ENCODE measurements at regions not wholly inside any gene's neighbourhood (a gene's known extent, or its start where the extent isn't known, plus 50 kb on each side); places are given as distances from the start of the nearest gene placed in this dataset.

- H4K8ac ChIP-seq (ENCODE audit: extremely low read depth, insufficient read depth, low read length) = no peak overlapping the region
- no peaks in the 10 kb centered on the region for H4K20me1 ChIP-seq (replicated peaks in 1 of 2; ENCODE audit: control insufficient read depth in 1 of 2, insufficient read depth in 2 of 2, low read length in 2 of 2)
- no peak overlapping the region for H3K14ac ChIP-seq (ENCODE audit: insufficient read length)
- no peak overlapping the region for H4K5ac ChIP-seq (ENCODE audit: insufficient read length, low read depth, low read length)
- POLR2A ChIA-PET (ENCODE audit: partially characterized antibody) = no interaction called here
- peaks cover 0 to 1% (median 0%) of the 10 kb centered on the region in 4 experiments; a peak in 1 of 7 replicates for H3K27me3 ChIP-seq (replicated peaks in 1 of 4; ENCODE audit: control insufficient read depth in 3 of 4, extremely low read depth in 1 of 4, insufficient read depth in 3 of 4, low read length in 3 of 4)
- no peak overlapping the region for H3K23ac ChIP-seq (ENCODE audit: insufficient read length)
- H3K23me2 ChIP-seq (ENCODE audit: low read depth, low read length) = no peaks in the 10 kb centered on the region
- H3K79me2 ChIP-seq (ENCODE audit: control insufficient read depth in 1 of 2, insufficient read depth in 2 of 2, low read length in 2 of 2) = no peaks in the 10 kb centered on the region
- H2AFZ ChIP-seq (ENCODE audit: low read length) = no peak overlapping the region
- H2BK120ac ChIP-seq (replicated peaks; ENCODE audit: low read depth, low read length) = no peak overlapping the region
- no peak overlapping the region for H2BK20ac ChIP-seq (ENCODE audit: low read length)
- no peaks in the 10 kb centered on the region for H3K36me3 ChIP-seq (ENCODE audit: control insufficient read depth in 2 of 4, insufficient read depth in 4 of 4, low read length in 3 of 4)
- no peaks in the 10 kb centered on the region for H3K4me1 ChIP-seq (replicated peaks in 1 of 4; ENCODE audit: control insufficient read depth in 3 of 4, insufficient read depth in 4 of 4, low read length in 3 of 4)
- 77% methylated on average over 6 of the region's 6 CpGs; no CpG with 5 or more reads in 1 of the 2 experiments for WGBS, 2 experiments (ENCODE audit: extremely low coverage in 1 of 2, insufficient coverage in 1 of 2, insufficient read length in 1 of 2, insufficient replicate concordance in 2 of 2, low coverage in 1 of 2, low lambda C conversion rate in 2 of 2, missing lambda C conversion rate in 1 of 2)
- H3K27ac ChIP-seq (ENCODE audit: low read depth, low read length) = no peak overlapping the region
- H2AK5ac ChIP-seq (ENCODE audit: low read depth, low read length) = no peak overlapping the region
- no peak overlapping the region for H3K4me2 ChIP-seq (ENCODE audit: insufficient read depth in 1 of 2, low read depth in 2 of 2, low read length in 2 of 2)
- no peak overlapping the region for H3K56ac ChIP-seq (replicated peaks; ENCODE audit: insufficient read length, low read depth, low read length)
- H2BK5ac ChIP-seq (ENCODE audit: low read depth, low read length) = no peak overlapping the region
- DNase-seq (ENCODE audit: low read depth in 1 of 2, low spot score in 2 of 2) (no peak), FAIRE-seq (no peak)
- no peak overlapping the region for H3K18ac ChIP-seq (ENCODE audit: extremely low read depth, low read length)
- no peak overlapping the region for H3K4ac ChIP-seq (replicated peaks; ENCODE audit: insufficient read length, low read depth, low read length)
- H3K4me3 ChIP-seq (ENCODE audit: extremely low read depth in 1 of 4, insufficient read depth in 2 of 4, low read depth in 3 of 4, low read length in 4 of 4) = no peak overlapping the region
- H2BK12ac ChIP-seq (ENCODE audit: low read depth, low read length) = no peak overlapping the region
- CTCF ChIA-PET (ENCODE audit: partially characterized antibody) = interaction anchor here (0.7 to 3.2 kb wide), 3 partner anchors 8 to 284 kb away, joined by 3 to 20 read pairs (median 3); no protein-coding TSS in a partner anchor
- no peak overlapping the region for H3K9ac ChIP-seq (replicated peaks in 1 of 4; ENCODE audit: extremely low read depth in 1 of 4, low read depth in 3 of 4, low read length in 3 of 4)
- no peaks in the 10 kb centered on the region; a peak in 1 of 4 replicates for H3K9me3 ChIP-seq (ENCODE audit: insufficient read depth in 2 of 2, low read depth in 1 of 2, low read length in 1 of 2)
- H2BK15ac ChIP-seq (ENCODE audit: low read length) = no peak overlapping the region
- H3K79me1 ChIP-seq (ENCODE audit: low read depth, low read length) = no peaks in the 10 kb centered on the region
- H4K91ac ChIP-seq (replicated peaks; ENCODE audit: insufficient read length, low read length) = no peak overlapping the region
- no peak for TF ChIP-seq KDM5A (IDR thresholded peaks at IDR 0.05; ENCODE audit: low read length)
Observed at GRCh38 chr3:157856078-157856939, 249.9 kb downstream of the SHOX2 start.
